AML-193 (cell line): ENCODE measurements at regions not wholly inside any gene's neighbourhood (a gene's known extent, or its start where the extent isn't known, plus 50 kb on each side); places are given as distances from the start of the nearest gene placed in this dataset.

Experiments
- DNase-seq, 2 experiments: peaks; one replicate each; lab custom pipeline; 2025; lab: John Stamatoyannopoulos, UW

DNA sequence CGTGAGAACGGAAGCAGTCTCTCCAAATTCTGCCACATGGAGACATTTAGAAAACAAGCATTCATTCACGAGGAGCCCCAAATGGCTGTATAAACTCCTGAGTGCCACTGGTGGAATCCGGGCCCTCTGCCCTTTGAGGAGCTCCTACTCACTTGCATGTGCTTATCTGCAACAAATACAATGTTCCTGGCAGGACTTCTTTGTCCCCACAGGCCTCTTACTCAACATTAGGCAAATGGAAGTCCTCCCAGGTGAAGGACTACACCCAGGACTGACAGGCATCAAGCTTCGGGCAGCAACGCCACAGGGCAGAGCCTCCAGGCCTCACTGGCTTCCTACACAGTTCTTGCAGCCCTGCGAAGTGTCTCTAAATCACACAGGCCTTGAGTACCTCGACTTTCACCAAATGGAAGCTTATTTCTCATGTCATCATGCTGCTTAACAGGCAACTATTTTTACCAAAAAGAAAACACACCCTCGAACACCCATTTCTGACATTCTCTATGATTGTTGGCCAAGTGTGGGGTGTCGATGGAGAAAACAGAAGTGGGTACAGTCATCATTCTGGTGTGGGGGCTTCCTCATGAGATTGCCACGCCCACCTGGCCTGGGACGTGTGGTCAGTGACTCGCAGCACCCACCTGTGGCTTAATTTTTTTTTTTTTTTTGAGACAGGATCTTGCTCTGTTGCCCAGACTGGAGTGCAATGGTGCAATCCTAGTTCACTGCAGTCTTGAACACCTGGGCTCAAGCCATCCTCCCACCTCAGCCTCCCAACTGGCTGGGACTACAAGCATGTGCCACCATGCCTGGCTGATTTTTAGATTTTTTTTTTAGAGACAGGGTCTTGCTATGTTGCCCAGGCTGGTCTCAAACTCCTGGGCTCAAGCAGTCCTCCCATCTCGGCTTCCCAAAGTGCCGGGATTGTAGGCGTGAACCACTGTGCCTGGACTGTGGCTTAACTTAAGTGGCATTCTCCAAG is 186.8 kb upstream of the GLI2 start:
- DNase-seq = no peak

DNA sequence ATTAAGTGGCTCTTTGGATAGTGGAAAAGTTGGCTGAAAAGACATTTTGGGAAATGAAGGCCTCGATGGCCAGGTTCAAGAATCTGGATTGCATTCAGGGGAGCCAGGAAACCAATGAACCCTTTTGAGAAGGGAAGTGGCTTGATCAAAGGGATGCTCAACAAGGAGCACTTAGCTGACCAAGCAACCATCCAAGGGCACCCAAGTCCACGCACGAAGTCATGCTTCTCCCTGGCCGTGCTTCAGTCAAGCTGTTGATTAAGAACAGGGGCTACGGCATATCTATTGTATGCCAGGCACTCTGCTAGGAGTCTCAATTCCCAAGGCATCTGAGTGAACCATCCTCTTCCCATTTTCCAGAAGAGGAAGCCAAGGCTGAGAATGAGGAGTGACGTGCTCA is 185.8 kb upstream of the GLI2 start:
- no peak for DNase-seq

DNA sequence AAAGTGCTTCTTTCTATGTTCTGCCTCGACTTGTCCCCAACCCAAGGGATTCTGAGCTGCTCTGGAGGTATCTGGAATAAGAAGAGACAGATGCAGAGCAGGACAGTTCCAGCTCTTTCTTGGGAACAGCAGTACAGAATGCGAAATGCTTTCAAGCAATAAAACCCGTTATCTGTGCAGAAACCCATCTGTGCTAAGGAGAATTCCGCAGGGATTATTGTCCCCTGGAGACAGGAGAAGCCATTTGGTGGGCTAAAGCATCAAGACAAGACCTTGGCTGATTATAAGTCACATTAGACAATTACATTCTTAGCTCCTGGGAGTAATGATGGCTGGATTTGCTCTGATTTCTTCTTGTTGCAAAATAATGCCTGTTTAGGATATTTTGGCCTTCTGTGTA is 185.4 kb upstream of the GLI2 start:
- no peak for DNase-seq

DNA sequence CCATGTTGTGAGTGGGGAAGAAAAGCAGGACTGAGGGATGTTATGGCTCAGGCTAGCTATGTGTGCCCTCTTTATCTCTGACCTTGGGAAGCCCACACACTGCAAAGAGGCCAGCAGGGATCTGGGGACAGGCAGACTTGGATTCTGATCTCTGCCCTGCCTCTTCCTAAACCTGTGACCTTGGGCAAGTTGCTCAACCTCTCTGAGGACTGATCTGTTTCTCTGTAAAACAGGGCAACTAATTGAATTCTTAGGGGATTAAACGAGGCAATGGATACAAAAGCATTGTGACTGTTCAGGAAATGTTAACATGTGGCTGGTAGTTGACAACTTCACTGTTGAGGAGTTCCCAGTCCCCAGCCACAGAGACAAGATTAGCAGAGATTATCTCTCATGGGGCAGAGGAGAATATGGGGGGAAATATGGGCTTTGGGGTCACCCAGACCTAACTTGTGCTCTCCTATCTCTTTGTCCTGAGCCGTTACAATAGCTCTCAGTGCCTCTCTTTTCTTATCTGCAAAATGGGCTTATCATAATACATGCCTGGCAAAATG is 184.7 kb upstream of the GLI2 start:
- no peak for DNase-seq

DNA sequence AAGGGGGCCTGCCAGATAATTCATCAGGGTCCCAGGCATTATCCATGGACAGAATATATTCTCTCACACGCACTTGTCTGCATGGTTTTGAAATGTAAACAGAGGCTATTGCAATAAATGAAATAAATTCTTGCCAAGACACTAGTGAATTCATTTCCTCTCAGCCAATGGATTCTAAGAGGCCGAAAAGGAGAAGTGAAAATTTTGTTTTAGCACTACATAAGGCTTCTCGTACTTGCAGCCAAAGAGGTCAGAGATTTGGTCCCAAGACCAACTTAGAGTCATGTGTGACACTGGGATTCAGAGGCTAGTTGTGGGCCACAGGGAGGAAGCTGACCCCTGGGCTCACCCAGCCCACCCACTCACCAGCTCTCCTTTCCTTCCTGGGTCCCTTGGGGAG is 184.1 kb upstream of the GLI2 start:
- DNase-seq = peak in 1 of 2 experiments; percentile 2

DNA sequence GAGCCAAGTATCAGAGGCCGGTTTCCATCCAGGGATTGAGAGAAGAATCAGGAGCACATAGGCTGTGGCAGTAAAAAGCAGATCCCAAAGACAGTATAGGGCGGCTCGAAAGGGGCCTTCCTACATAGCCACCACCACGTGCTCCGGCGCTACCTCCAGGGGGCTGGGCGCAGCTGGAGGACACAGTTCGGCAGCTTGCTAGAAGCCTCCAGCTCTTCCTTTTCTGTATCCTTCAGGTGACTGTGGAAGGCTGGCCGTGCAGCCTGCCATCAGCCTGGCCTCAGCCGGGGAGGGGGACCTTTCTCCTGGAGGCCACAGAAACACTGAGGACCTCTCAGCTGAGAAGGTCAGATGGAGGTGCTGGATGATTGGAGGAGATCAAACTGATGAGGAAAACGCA is 183.6 kb upstream of the GLI2 start:
- no peak for DNase-seq

DNA sequence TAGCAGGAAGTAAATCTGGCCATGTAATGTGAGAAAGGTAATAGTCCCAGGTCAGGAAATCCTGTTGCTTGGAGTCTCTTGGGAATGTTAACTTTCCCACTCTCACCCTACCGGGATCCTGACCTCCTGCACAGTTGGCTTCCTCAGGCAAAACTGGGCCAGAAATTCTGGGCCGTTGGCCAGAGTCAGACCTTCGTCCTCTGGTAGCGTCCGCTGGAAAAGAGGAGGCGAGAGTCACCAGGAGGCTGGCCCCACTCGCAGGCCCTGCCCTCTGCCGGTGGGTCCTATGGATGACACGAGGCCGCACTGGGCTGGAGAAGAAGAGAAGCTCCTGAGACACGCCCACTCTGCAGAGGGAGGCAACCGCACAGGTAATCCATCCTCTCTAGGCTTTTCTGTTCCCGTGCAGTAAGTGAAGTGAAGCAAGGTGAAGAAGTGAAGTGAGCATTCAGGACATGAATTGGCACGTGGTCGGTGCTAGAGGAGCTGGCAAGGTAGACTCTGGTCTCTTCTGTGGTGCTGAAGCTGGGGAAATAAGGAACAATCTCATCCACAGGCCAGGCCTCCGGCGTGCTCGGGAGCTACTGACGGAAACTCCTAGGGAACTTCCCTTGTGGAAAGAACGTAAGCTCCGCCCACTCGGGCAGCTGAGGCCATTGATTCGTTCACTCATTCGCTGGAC is 182.7 kb upstream of the GLI2 start:
- DNase-seq = no peak

DNA sequence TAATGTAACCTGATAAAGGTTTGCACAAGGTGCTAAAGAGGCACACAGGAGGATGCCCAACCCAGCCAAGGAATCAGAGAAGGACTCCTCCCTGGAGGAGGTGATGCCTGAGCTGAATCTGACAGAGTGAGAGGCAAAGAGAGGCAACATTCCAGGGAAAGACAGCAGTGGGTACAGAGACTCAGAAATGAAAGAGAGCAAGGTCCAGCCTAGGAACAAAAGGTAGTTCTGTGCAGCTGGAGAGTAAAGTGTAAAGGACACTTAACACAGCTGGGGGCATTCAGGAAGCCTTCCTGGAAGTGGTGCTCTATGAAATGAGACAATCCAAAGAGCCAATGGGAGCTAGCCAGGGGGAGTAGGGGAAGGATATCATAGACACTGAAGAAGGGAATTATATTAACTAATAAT is 181.0 kb upstream of the GLI2 start:
- no peak for DNase-seq

DNA sequence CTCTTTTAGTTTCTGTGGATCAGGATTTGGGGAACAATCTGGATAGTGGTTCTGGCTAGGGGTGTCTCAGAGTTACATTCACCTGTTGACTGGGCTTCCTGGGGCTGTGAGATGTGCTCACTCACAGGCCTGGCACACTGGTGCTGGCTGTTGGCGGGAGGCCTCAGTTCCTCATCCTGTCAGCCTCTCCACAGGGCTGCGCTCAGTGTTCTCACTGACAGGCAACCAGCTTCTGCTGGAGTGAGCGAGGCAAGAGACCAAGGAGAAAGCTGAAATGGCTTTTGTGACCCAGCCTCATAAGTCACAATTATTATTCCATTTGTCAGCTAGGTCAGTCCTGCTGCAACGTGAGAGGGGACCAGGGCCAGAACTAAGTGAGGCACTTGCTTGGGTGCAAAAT is 180.6 kb upstream of the GLI2 start:
- DNase-seq = no peak

DNA sequence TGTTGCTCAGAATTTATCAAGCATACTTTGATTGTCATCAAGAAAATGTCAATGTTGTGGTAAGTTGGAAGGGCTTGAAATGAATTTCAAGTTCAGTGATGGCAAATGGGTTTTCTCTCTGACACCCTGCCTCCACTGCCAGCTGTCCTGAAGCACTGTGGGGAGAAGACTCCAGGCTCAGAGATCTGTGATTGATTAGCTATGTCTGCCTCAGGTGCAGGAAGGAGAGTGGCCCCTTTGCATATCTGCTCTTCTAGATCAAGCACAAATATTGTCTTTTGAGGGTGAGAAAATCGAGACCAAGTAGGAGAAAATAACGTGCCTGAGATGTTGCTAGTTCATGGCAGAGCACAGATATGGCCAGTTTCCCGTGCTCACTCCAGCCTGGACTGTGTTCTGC is 178.8 kb upstream of the GLI2 start:
- no peak for DNase-seq

DNA sequence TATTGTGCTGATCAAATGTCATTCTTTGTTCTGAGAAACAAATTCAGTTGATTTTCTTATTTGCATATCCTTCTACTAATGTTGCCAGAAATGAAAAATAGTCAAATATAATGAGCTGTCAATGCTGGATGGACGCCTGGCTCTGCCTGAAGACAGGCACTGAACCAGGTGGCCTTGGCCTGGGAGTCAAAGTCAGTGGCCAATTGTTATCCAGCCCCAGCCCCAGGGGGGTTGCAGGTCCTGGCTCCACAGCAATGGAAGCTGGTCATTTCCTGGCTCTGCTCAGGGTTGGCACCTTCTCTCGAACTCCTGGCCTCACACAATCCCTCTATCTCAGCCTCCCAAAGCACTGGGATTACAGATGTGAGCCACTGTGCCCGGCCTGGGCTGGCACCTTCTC is 176.8 kb upstream of the GLI2 start:
- no peak for DNase-seq

DNA sequence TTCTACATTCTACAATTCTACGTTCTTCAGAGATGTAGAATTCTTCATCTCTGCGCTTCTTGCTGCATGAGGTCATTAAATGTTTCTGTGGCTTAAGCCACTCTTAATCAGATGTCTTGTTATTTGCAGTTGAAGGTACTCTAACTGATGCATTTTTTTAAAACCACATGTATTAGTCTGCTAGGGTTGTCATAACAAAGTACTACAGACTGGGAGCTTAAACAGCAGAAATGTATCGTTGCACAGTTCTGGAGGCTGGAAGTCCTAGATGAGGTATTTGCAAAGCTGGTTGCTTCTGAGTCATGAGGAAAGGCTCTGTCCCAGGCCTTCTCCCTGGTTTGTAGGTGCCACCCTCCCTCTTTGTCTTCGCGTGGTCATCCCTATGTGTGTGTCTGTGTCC is 176.3 kb upstream of the GLI2 start:
- no peak for DNase-seq

DNA sequence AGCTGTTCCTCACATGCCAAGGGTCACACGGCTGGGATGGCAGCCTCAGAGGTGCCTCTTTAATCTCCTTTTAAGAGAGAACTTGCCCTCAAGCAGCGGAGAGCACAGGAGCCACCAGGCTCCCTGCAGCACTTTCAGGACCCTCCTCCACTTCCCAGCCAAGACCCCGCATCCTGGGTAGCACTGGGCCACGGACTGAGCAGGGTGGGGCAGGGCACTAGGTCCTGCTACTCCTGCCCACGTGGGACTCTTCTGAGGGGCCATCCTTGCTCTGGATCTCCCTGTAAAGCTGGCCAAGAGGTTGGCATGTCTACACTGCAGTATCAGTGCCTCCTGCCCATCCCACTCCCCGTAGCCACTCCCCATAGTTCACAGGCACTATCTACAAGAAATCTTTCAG is 175.3 kb upstream of the GLI2 start:
- no peak for DNase-seq

DNA sequence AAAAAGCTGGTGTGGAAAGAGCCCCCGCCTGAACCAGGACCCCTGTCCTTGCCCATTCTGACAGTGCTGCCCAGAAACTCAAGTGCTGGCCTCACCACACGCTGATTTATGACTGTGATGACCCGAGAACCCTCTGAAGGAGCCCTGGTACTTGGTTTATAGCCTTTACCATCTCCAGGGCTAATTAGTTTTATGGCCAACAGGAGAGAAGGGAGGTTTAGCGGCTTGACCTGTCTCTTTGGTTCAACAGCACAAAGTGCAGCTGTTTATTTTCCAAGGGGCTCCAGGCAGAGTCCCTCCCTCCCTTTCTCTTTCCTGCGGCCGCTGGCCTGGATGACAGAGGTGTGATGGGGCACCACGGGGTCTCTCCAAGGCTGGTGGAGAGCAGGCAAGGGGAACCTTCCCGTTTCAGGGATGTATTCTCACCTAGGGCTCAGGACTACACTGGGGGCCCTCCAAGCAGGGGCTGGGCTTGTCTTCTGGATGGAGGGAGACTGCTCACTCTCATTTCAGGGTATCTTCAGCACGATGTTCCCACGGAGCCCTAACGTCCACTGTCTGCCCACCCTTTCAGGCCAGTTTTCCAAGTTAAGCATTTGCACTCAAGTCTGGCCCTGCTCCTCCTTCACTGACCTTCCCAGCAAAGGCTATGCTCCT is 174.2 kb upstream of the GLI2 start:
- DNase-seq = no peak

DNA sequence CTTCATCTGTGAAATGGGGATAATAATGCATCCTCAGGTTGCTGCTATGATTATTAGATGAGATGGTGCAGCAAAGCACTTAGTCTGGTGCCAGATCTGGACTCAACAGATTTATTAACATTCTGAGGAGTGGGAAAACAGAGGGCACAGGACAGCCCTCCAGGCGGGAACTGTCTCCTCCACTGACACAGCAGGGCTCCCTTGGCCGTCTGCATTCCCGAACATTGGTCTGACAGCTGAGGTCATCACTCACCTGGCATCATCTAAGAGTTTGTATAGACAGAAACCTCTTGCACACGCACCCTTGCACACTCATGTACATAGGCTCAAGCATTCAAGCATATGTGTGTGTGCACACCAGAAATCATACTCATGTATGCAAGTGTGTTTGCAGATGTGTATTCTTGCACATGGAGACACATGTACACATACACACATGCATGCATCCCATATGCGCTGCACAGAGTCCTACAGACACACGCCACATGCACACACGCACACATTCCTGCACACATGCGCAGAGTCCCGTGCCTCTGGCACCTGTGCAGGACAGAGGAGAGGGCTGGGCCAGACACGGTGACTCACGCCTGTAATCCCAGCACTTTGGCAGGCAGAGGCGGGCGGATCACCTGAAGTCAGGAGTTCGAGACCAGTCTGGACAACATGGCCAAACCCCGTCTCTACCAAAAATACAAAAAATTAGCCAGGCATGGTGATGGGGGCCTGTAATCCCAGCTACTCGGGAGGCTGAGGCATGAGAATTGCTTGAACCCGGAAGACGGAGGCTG is 173.3 kb upstream of the GLI2 start:
- no peak for DNase-seq

DNA sequence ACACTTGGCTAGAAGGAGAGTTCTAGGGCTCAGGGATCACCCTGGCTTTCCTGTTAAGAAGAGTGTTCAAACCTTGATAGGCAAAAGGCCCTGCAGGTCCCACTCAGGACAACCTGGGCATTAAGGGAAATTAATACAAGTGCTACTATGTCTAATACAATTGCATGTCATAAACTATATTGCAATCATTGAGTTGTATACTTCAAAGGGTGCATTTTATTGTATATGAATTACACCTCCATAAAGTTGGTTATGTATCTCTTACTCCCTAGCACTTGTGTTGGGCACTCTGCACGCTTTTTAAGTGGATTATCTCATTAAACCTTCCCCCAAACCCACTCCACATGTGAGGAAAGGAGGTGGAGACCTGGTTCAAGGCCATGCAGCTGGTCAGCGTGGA is 172.1 kb upstream of the GLI2 start:
- no peak for DNase-seq

DNA sequence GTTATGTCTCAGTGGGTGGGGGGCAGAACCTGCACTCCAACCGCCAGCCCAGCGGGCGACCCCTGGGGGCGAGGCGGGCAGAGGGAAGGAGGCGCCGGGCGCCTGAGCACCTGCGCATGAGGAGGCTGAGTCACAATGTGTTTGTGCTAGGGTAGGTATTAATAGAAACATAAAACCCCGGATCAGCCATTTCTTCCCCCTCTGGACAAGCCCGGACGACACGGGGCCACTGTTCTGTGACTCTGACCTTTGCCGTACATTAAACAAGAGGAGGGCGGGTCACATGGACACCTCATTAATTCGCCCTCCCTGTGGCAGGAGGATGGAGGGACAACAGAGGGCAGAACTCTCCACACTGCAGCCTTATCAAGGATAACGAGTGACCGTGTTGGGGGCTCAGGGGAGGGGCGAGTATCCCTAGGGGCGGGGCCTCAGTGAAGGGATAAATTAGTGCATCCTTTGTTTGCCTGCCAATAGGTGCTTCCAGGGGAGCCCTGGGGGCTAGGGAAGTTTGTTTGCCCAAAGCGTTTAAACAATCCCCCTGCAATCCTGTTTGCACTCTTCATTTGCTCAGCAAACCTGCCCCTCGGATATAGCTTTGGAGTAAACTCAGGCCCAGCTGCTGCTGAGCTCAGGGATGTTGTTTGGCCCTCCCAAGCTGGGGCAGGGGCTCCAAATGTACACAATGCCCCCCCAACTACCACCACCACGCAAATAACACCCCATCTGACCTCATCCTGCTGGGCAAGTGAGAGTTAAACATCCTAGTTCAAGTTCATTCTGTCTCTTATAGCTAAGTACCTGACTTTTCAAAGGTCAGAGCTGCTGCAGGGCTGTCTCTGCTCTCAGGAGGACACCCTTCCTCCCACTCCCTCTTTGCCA is 171.2 kb upstream of the GLI2 start:
- no peak for DNase-seq

DNA sequence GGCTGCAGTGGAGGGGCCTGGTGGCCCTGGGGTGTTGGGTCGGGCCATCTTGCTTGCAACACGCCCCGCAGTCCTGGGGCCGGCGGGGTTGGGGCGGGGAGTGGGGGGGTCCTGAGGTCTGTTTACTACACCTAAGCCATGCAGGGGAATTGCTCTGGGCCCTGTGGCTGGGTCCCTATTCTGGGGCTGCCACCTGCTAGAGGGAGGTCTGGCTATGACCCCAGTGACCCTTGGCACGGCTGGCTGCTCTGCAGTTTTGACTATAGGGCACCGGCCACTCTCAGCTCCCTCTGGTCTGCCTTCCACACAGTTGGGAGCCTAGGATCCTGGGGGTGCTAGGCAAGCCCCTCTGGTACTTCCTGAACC is 170.6 kb upstream of the GLI2 start:
- no peak for DNase-seq

DNA sequence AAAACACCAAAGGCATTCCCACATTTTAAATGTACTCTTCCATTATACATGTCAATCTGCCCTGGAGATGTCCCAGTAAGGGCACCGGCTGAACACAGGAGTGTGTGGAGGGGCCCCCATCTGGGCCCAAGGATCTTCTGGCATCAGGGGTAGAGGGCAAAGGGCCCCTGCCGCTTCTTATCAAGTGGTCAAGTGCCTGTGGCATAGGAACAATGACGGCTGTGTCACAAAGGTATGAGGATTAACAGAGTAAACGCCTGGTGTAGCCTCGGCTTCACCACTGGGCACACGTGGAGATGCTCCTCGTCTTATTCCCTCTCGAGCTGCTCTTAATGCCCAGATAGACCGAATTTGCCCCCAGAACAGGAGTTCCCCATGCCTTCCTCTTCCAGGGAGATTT is 169.7 kb upstream of the GLI2 start:
- DNase-seq = no peak

DNA sequence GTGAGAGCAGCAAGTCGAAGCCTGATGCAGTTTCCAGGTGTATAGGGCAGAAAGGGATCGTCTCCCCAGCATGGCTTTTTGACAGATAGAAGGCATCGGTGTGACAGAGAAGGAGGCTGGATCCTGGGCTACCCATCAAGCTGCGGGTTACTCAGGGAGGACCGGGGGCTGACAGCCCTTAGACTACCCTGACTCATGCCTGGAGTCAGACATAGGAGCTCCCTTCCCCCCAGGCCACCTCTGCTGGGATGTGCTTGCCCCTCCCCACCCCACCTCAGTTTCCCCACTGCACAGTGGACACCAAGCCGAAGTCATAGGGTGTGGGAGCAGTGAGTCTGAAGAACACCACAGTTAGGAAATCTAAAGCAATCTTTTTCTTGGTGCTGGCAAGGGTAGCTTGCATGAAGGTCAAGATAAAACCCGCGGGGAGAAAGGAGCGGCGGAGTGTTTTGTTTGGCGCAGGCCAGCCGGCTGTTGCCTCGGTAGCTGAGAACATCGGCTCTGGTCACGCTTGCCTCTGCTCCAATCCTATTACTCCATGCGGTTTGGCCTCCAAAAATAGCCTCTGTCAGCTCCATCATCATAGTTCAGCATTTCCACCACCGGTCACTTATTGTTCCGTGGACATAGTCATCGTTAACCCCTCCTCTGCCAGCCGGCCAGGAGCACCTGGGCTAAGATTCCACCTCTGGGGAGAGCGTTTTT is 169.2 kb upstream of the GLI2 start:
- no peak for DNase-seq
